Trophoblast cell (in vitro differentiated cells and primary cell): ENCODE measurements at regions not wholly inside any gene's neighbourhood (a gene's known extent, or its start where the extent isn't known, plus 50 kb on each side); places are given as distances from the start of the nearest gene placed in this dataset.
A peak's percentile ranks its signal among the peaks of the same experiment; 100 is the strongest.

Source experiments
- DNase-seq, 2 donors: peaks; one replicate each; pipeline ENCODE4 v3.0.0-alpha.2; 2016
- H2AFZ ChIP-seq: 2 replicates; pipeline ENCODE4 v1.6.1; 2013; ENCODE audit warnings: low read length, moderate library complexity, mild to moderate bottlenecking; ENCODE audit not compliant: insufficient read depth, poor library complexity
- H2AK5ac ChIP-seq: 2 replicates; pipeline ENCODE4 v1.6.1; 2013; ENCODE audit warnings: mild to moderate bottlenecking, low read length
- H2BK120ac ChIP-seq: 2 replicates; pipeline ENCODE4 v1.6.1; 2013; ENCODE audit warnings: low read length, mild to moderate bottlenecking, moderate library complexity; ENCODE audit not compliant: insufficient read depth, poor library complexity
- H2BK12ac ChIP-seq: 2 replicates; pipeline ENCODE4 v1.6.1; 2013; ENCODE audit warnings: mild to moderate bottlenecking, low read length, moderate library complexity
- H2BK5ac ChIP-seq: 2 replicates; pipeline ENCODE4 v1.6.1; 2013; ENCODE audit warnings: low read length, low read depth, moderate library complexity, mild to moderate bottlenecking; ENCODE audit not compliant: poor library complexity
- H3K14ac ChIP-seq: 2 replicates; pipeline ENCODE4 v1.6.1; 2013; ENCODE audit warnings: mild to moderate bottlenecking, low read length
- H3K18ac ChIP-seq: 2 replicates; pipeline ENCODE4 v1.6.1; 2013; ENCODE audit warnings: mild to moderate bottlenecking, low read length
- H3K23ac ChIP-seq: 2 replicates; pipeline ENCODE4 v1.6.1; 2013; ENCODE audit warnings: low read length
- H3K27ac ChIP-seq: 2 replicates; pipeline ENCODE4 v1.5.1; 2013; ENCODE audit warnings: low read depth, mild to moderate bottlenecking, inconsistent platforms, low read length, moderate library complexity
- H3K27me3 ChIP-seq: 2 replicates; pipeline ENCODE4 v1.6.1; 2013; ENCODE audit warnings: inconsistent platforms, mild to moderate bottlenecking, low read length, moderate library complexity; ENCODE audit not compliant: insufficient read depth
- H3K36me3 ChIP-seq, 2 experiments: 1 replicate in 1 of 2; 2 replicates in 1 of 2; pipeline ENCODE4 v1.6.1; 2013; ENCODE audit warnings: low read length in 2 of 2, mild to moderate bottlenecking in 2 of 2, moderate library complexity in 1 of 2; ENCODE audit not compliant: insufficient read depth in 2 of 2, control insufficient read depth in 1 of 2
- H3K4ac ChIP-seq: 2 replicates; pipeline ENCODE4 v1.6.1; 2013; ENCODE audit warnings: low read depth, mild to moderate bottlenecking, low read length, moderate library complexity
- H3K4me1 ChIP-seq, 2 experiments: 1 replicate in 1 of 2; 2 replicates in 1 of 2; pipeline ENCODE4 v1.6.1; 2013; ENCODE audit warnings: low read length in 2 of 2, mild to moderate bottlenecking in 2 of 2, moderate library complexity in 1 of 2; ENCODE audit not compliant: insufficient read depth in 2 of 2, control insufficient read depth in 1 of 2
- H3K4me2 ChIP-seq: 2 replicates; pipeline ENCODE4 v1.6.1; 2013; ENCODE audit warnings: inconsistent platforms, mild to moderate bottlenecking, low read length, moderate library complexity
- H3K4me3 ChIP-seq: 2 replicates; pipeline ENCODE4 v1.5.1; 2013; ENCODE audit warnings: mild to moderate bottlenecking, low read depth, low read length, inconsistent platforms
- H3K79me1 ChIP-seq: one replicate; pipeline ENCODE4 v1.6.1; 2013; ENCODE audit warnings: low read length
- H3K79me2 ChIP-seq: 2 replicates; pipeline ENCODE4 v1.6.1; 2013; ENCODE audit warnings: low read length, mild to moderate bottlenecking; ENCODE audit not compliant: control insufficient read depth, insufficient read depth, poor library complexity
- H3K9ac ChIP-seq: 2 replicates; pipeline ENCODE4 v1.6.1; 2013; ENCODE audit warnings: mild to moderate bottlenecking, low read length
- H3K9me3 ChIP-seq: 2 replicates; pipeline ENCODE4 v1.6.1; 2013; ENCODE audit warnings: low read depth, mild to moderate bottlenecking, control low read depth, inconsistent platforms, low read length; ENCODE audit not compliant: insufficient read depth
- H4K12ac ChIP-seq: 2 replicates; pipeline ENCODE4 v1.6.1; 2013; ENCODE audit warnings: low read depth, mild to moderate bottlenecking, low read length, moderate library complexity
- H4K8ac ChIP-seq: 2 replicates; pipeline ENCODE4 v1.6.1; 2013; ENCODE audit warnings: low read depth, mild to moderate bottlenecking, low read length, moderate library complexity
- H4K91ac ChIP-seq: one replicate; pipeline ENCODE4 v1.6.1; 2013; ENCODE audit warnings: low read depth, mild to moderate bottlenecking, low read length, moderate library complexity
- WGBS: extraction: QIAGEN DNeasy Blood & Tissue Kit; methylation state at CpG from one replicate; pipeline ENCODE4 v1.1.7; 2013; ENCODE audit warnings: missing lambda C conversion rate; ENCODE audit not compliant: insufficient read length, insufficient coverage; ENCODE audit errors: extremely low coverage; 5-methylcytosine and 5-hydroxymethylcytosine counted together

GRCh38 chr5:90158131-90158530, 251.4 kb downstream of the CETN3 start:
- no peak for DNase-seq
- no peak overlapping the region for H4K12ac ChIP-seq

GRCh38 chr5:90153031-90153430, 256.5 kb downstream of the CETN3 start:
- no peak overlapping the region for H4K91ac ChIP-seq
- no peak overlapping the region for H3K4me3 ChIP-seq
- H2BK120ac ChIP-seq: no peak overlapping the region
- H3K79me2 ChIP-seq: no peaks in the 10 kb centered on the region
- no peaks in the 10 kb centered on the region for H3K9me3 ChIP-seq
- H3K4me2 ChIP-seq: no peak overlapping the region
- no peaks in the 10 kb centered on the region for H3K79me1 ChIP-seq
- H3K27me3 ChIP-seq: no peaks in the 10 kb centered on the region
- H3K4ac ChIP-seq: no peak overlapping the region
- no peaks in the 10 kb centered on the region for H3K4me1 ChIP-seq
- H3K14ac ChIP-seq: no peak overlapping the region
- H3K36me3 ChIP-seq: no peaks in the 10 kb centered on the region
- no peak overlapping the region for H2BK12ac ChIP-seq
- no peak overlapping the region for H4K8ac ChIP-seq
- no peak overlapping the region for H3K23ac ChIP-seq
- no CpG with 5 or more reads among the region's 2 CpGs for WGBS
- H2AFZ ChIP-seq: no peak overlapping the region
- H3K18ac ChIP-seq: no peak overlapping the region
- H4K12ac ChIP-seq: no peak overlapping the region
- no peak overlapping the region for H3K9ac ChIP-seq
- no peak overlapping the region for H2AK5ac ChIP-seq
- no peak overlapping the region for H3K27ac ChIP-seq
- no peak for DNase-seq
- H2BK5ac ChIP-seq: no peak overlapping the region

More at GRCh38 chr5:90158131-90158530, 251.4 kb downstream of the CETN3 start:
- Histone ChIP-seq H3K9ac (no peak overlapping the region), H4K91ac (no peak overlapping the region), H2BK120ac (no peak overlapping the region), H3K4me1 (no peaks in the 10 kb centered on the region), H3K4me2 (no peak overlapping the region), H3K4me3 (no peak overlapping the region), H3K4ac (no peak overlapping the region), H2AFZ (no peak overlapping the region), H3K27me3 (no peaks in the 10 kb centered on the region), H2BK5ac (no peak overlapping the region), H2BK12ac (no peak overlapping the region), H3K36me3 (no peaks in the 10 kb centered on the region), H3K27ac (no peak overlapping the region), H3K9me3 (no peaks in the 10 kb centered on the region), H3K14ac (no peak overlapping the region), H2AK5ac (no peak overlapping the region), H3K18ac (no peak overlapping the region), H3K23ac (no peak overlapping the region), H3K79me2 (no peaks in the 10 kb centered on the region), H3K79me1 (no peaks in the 10 kb centered on the region), H4K8ac (no peak overlapping the region)
- no CpG with 5 or more reads among the region's 3 CpGs for WGBS

- Histone ChIP-seq H3K27me3 (no peaks in the 10 kb centered on the region), H3K79me1 (no peaks in the 10 kb centered on the region), H3K4me2 (no peak overlapping the region), H3K4me3 (no peak overlapping the region), H4K8ac (no peak overlapping the region), H3K4me1 (peaks cover 2 to 4% of the 10 kb centered on the region in 2 experiments), H2BK12ac (no peak overlapping the region), H3K9ac (no peak overlapping the region), H3K9me3 (no peaks in the 10 kb centered on the region), H3K23ac (no peak overlapping the region), H2AK5ac (no peak overlapping the region), H3K18ac (no peak overlapping the region), H3K4ac (no peak overlapping the region), H4K91ac (peak overlapping the region; percentile 6), H2BK120ac (no peak overlapping the region), H3K79me2 (no peaks in the 10 kb centered on the region), H3K36me3 (peaks cover 0 to 2% of the 10 kb centered on the region in 2 experiments), H2BK5ac (no peak overlapping the region), H2AFZ (no peak overlapping the region), H4K12ac (no peak overlapping the region), H3K27ac (no peak overlapping the region), H3K14ac (no peak overlapping the region)
- WGBS: no CpG with 5 or more reads among the region's 6 CpGs
- DNase-seq: no peak
Observed at GRCh38 chr5:90144625-90145327, 264.8 kb downstream of the CETN3 start.

DNA sequence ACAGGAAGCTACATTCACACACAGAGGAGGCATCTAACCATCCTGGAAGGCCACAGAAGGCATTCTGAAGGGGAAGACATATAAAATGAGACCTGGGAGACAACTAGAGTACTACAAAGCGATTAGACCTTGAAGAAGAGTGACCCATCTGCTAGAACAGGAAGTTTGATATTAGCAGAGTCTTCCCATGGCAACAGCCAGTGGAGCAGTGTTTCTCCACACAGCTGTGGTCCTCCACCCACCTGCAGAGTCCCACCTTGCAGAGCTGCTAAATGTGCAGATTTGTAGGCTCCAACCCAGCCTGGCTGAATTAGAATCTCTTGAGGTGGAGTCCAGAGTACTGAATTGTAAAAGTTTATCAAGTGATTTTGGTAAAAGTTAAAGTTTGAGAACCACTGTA, 267.0 kb downstream of the CETN3 start:
- Histone ChIP-seq H3K9me3 (no peaks in the 10 kb centered on the region), H2BK120ac (no peak overlapping the region), H3K9ac (no peak overlapping the region), H4K12ac (no peak overlapping the region), H4K91ac (no peak overlapping the region), H3K27ac (no peak overlapping the region), H3K4me2 (no peak overlapping the region), H2AFZ (no peak overlapping the region), H3K14ac (no peak overlapping the region), H3K23ac (no peak overlapping the region), H4K8ac (no peak overlapping the region), H3K79me1 (no peaks in the 10 kb centered on the region), H3K27me3 (no peaks in the 10 kb centered on the region), H3K4me3 (no peak overlapping the region), H3K4ac (no peak overlapping the region), H3K18ac (no peak overlapping the region), H2AK5ac (no peak overlapping the region), H2BK5ac (no peak overlapping the region), H2BK12ac (no peak overlapping the region), H3K79me2 (no peaks in the 10 kb centered on the region), H3K36me3 (peaks cover 0 to 2% of the 10 kb centered on the region in 2 experiments), H3K4me1 (peaks cover 2 to 4% of the 10 kb centered on the region in 2 experiments)
- DNase-seq: no peak
- WGBS: no CpG with 5 or more reads among the region's 1 CpG
